SK-N-SH (cell line): ENCODE measurements at regions not wholly inside any gene's neighbourhood (a gene's known extent, or its start where the extent isn't known, plus 50 kb on each side); places are given as distances from the start of the nearest gene placed in this dataset.
"Not testable (repeated sequence)": the region's sequence is repeated elsewhere in the genome, so short reads cannot be mapped to it uniquely, and the experiment has no call there.

Experiments used
- CTCF ChIP-seq: fragments of 200-600 bp; sonication (generic); IDR thresholded peaks from 2 replicates; pipeline ENCODE4 v1.6.1; 2017; ENCODE audit warnings: antibody characterized with exemption, mild to moderate bottlenecking, moderate library complexity
- EP300 ChIP-seq, 2 experiments: IDR thresholded peaks; 2 replicates each; pipeline versions ENCODE4 v1.4.0 to v1.6.1; 2012; ENCODE audit warnings: borderline replicate concordance in 1 of 2, low read depth in 1 of 2, low read length in 1 of 2
- FOXJ3 ChIP-seq: sonication (generic); formaldehyde crosslinking; IDR thresholded peaks from 2 replicates; pipeline ENCODE4 v1.5.1; 2020; ENCODE audit warnings: mild to moderate bottlenecking, missing genetic modification reagents
- MAX ChIP-seq: IDR thresholded peaks from 2 replicates; pipeline ENCODE4 v1.4.0; 2012; ENCODE audit warnings: low read depth
- POLR2AphosphoS5 ChIP-seq: IDR thresholded peaks from 2 replicates; pipeline ENCODE4 v1.6.1; 2012; ENCODE audit warnings: low read depth, low read length
- REST ChIP-seq: IDR thresholded peaks from 2 replicates; pipeline ENCODE4 v1.6.1; 2012; ENCODE audit warnings: mild to moderate bottlenecking, low read depth, low read length, moderate library complexity

DNA sequence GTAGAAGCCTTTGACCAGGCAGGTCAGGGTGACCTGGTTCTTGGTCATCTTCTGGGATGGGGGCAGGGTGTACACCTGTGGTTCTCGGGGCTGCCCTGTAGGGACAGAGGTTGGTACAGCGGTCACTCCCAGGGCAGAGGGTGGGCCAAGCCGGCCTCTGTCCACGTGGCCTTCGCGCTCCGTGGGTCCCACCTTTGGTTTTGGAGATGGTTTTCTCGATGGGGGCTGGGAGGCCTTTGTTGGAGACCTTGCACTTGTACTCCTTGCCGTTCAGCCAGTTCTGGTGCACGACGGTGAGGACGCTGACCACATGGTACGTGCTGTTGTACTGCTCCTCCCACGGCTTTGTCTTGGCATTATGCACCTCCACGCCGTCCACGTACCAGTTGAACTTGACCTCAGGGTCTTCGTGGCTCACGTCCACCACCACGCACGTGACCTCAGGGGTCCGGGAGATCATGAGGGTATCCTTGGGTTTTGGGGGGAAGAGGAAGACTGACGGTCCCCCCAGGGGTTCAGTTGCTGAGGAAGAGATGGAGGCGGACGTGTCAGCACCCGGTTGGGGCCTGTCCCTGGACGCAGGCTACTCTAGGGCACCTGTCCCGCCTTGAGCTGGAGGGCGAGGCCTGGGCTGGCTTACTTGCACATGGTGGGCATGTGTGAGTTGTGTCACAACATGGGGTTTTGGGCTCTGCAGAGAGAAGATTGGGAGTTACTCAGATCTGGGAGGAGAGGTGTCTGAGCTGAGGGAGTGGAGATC lies 142.3 kb downstream of the TMEM121 start:
- TF ChIP-seq REST; CTCF; EP300 (IDR thresholded peaks at IDR 0.05; ENCODE audit: borderline replicate concordance in 1 of 2, low read depth in 1 of 2, low read length in 1 of 2); MAX; FOXJ3; POLR2AphosphoS5: not testable (repeated sequence)
